Erythroblast (primary cell): ENCODE measurements at regions not wholly inside any gene's neighbourhood (a gene's known extent, or its start where the extent isn't known, plus 50 kb on each side); places are given as distances from the start of the nearest gene placed in this dataset.

ENCODE experiments used
- DNase-seq, 2 experiments: peaks; one replicate each; lab custom pipeline; 2025; lab: John Stamatoyannopoulos, UW
- GATA1 ChIP-seq: IDR thresholded peaks from 2 replicates; pipeline ENCODE4 v1.6.1; 2011; ENCODE audit warnings: low read depth, mild to moderate bottlenecking, control low read depth, low read length, moderate library complexity
- POLR2A ChIP-seq: IDR thresholded peaks from 2 replicates; pipeline ENCODE4 v1.6.1; 2011; ENCODE audit warnings: mild to moderate bottlenecking, low read length

GRCh38 chr16:50887500-50888298 lies 145.8 kb downstream of the CYLD start:
- TF ChIP-seq GATA1 (no peak), POLR2A (no peak)
- no peak for DNase-seq

GRCh38 chr16:50884066-50884860 lies 142.4 kb downstream of the CYLD start:
- TF ChIP-seq POLR2A: no peak
- no peak for TF ChIP-seq GATA1
- DNase-seq: peak; percentile 38 to 61

DNA sequence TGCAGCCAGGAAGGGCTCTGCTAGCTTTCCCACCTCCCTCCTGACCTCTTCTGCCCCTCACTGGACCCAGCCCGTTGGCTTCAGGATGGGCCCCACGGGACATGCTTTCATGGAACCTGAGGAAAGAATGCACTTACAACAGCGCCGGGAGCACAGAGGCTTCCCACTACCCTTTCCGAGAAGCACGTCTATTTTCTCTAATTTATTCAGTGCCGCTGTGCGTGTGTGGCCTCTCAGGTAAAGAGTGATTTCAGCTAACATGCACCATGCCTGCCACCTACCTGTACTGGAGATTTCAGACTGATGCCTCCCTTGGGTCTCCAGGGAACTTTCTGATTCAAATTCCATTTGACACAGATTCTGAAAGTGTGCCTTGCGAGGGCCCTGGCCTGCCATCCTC lies 140.1 kb downstream of the CYLD start:
- no peak for DNase-seq
- TF ChIP-seq GATA1 (no peak), POLR2A (no peak)

DNA sequence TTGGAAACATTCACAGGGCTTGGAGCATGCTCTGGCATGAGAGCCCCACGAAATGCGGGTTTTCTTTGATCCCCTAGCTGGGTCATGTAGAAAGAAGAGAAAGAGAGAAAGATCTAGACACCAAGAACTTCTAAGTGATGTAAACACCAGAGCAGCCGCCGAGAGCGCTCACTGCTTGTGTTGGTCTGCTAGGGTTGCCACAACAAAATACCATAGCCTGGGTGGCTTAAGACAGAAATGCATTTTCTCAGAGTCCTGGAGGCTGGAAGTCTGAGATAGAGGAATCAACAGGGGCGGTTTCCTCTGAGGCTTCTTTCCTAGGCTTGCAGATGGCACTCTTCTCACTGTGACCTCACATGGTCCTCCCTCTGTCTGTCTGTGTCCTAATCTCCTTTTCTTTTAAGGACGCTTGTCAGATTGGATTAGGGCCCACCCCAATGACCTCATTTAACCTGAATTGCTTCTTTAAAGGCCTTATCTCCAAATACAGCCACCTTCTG lies 139.5 kb downstream of the CYLD start:
- TF ChIP-seq POLR2A (peak; percentile 44), GATA1 (no peak)
- peak; percentile 93 to 97 for DNase-seq

DNA sequence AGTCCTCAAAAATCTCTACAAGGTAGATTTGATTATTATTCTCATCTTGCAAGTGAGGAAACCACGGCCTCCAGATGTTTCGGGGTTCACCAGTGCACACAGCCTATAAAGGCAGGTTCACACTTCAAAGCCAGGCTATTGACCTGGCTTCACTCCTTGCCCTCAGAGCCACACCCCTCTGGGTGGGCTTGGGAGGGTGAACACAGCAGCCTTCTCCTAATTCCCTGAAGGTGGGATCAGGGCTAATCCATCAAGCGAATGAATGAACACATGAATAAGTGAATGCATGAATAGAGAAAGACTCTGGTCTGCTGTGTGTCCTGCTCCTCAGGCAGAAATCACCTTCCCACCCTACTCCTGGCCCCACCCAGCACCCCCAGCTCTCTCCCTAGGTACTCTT lies 139.0 kb downstream of the CYLD start:
- TF ChIP-seq GATA1 (no peak), POLR2A (no peak)

GRCh38 chr16:50879873-50880695 lies 138.2 kb downstream of the CYLD start:
- TF ChIP-seq POLR2A: no peak
- peak; percentile 30 to 50 for DNase-seq

More for the DNA sequence above, 139.0 kb downstream of the CYLD start:
- DNase-seq: peak; percentile 42 to 55

GRCh38 chr16:50878966-50879615 lies 137.2 kb downstream of the CYLD start:
- no peak for TF ChIP-seq POLR2A
- no peak for TF ChIP-seq GATA1
- DNase-seq: peak; percentile 18 to 19

- no peak for DNase-seq
- no peak for TF ChIP-seq GATA1
Measured at GRCh38 chr16:50878536-50878935, 136.7 kb downstream of the CYLD start.

- TF ChIP-seq POLR2A (no peak), GATA1 (no peak)
- DNase-seq: no peak
Measured at GRCh38 chr16:50876263-50876662, 134.4 kb downstream of the CYLD start.

DNA sequence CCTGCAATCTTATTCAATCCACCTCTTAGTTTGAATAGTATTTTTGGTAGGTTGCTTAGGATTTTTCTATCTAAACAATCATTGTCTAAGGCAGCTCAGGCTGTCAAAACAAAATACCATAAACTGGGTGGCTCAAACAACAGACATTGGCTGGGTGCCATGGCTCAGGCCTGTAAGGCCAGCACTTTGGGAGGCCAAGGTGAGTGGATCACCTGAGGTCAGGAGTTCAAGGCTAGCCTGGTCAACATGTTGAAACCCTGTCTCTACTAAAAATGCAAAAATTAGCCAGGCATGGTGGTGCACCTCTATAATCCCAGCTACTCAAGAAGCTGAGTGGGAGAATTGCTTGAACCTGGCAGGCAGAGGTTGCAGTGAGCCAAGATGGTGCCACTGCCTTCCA lies 126.7 kb downstream of the CYLD start:
- no peak for TF ChIP-seq GATA1
- no peak for TF ChIP-seq POLR2A

GRCh38 chr16:50866806-50867205 lies 124.9 kb downstream of the CYLD start:
- TF ChIP-seq POLR2A (no peak), GATA1 (no peak)
- no peak for DNase-seq

More for the DNA sequence above, 126.7 kb downstream of the CYLD start:
- no peak for DNase-seq

DNA sequence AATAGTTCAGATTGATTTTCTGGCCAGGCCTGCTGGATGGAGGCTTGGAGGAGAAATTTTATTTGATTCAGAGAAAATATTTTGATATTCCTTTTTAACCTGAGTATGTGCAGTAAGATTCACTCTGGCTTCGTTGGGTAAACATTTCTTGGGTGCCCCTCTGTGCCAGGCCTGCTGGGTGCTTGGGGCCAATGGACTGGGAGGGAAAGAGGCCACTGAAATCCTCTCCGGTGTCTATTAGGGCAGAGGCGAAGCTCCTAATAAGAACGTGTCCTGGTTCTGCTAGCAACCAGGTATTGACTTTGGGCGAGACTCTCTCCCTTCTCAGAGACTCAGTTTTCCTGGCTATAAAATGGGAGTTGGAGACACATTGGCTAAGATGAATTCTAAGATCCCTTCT lies 122.5 kb downstream of the CYLD start:
- no peak for TF ChIP-seq GATA1
- no peak for TF ChIP-seq POLR2A
- no peak for DNase-seq

DNA sequence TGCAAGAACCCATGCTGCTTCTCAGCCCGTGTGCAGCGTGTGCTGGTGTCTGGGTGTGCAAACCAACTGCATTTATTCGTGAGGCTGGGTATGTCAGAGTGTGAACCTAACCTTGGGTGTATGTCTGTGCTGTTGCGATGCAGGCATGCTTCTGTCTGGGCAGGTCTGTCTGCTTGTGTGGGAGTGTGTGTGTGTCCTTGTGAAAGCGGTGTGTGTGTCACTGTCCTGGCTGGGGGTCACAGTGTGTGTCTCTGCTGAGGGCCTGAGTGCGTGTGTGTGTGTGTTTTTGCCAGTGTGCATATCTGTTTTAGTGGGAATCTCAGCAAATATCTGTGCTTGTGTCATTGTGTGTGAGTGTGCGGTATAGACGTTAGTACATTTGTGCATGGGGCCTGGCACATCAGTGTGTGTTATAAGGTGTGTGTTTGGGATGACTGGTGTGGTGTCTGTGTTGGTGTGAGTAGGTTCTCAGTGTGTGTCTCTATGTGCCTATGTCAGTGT lies 121.8 kb downstream of the CYLD start:
- TF ChIP-seq GATA1: no peak
- no peak for TF ChIP-seq POLR2A
- DNase-seq: no peak
